ENCODE measurements at regions not wholly inside any gene's neighbourhood (a gene's known extent, or its start where the extent isn't known, plus 50 kb on each side); places are given as distances from the start of the nearest gene placed in this dataset.

- TF ChIP-seq POLR2AphosphoS5 (IDR thresholded peaks at IDR 0.05; ENCODE audit: low read depth, low read length) (no peak), EZH2phosphoT487 (IDR thresholded peaks at IDR 0.05; ENCODE audit: borderline replicate concordance) (no peak), ZFX (IDR thresholded peaks at IDR 0.05) (no peak), ELF1 (IDR thresholded peaks at IDR 0.05; ENCODE audit: borderline replicate concordance, low read depth) (no peak), POLR2A (IDR thresholded peaks at IDR 0.05; ENCODE audit: borderline replicate concordance, extremely low read depth, insufficient read depth, insufficient read length) (no peak), CBX3 (IDR thresholded peaks at IDR 0.05; ENCODE audit: low read depth) (no peak), FOSL1 (IDR thresholded peaks at IDR 0.05; ENCODE audit: low read depth) (no peak), SIN3A (IDR thresholded peaks at IDR 0.05; ENCODE audit: low read depth) (no peak), ZNF274 (IDR thresholded peaks at IDR 0.05; ENCODE audit: low read depth, low read length) (no peak)
- H3K27ac ChIP-seq (ENCODE audit: low read depth, low read length) = no peak overlapping the region
- intact Hi-C loops (cut with micrococcal nuclease) = no loop called here
- ChIA-PET RAD21 (ENCODE audit: low non-redundant PET in 1 of 2, low total read pairs in 2 of 2, uncharacterized antibody in 2 of 2, unreplicated experiment in 2 of 2) (no interaction called here), POLR2A (no interaction called here), CTCF (no interaction called here)
- H3K4me1 ChIP-seq (ENCODE audit: control insufficient read depth in 1 of 2, insufficient read depth in 2 of 2, low read length in 2 of 2) = no peaks in the 10 kb centered on the region
- no peak for ATAC-seq
- no peak overlapping the region for H3K4me2 ChIP-seq (ENCODE audit: low read length)
- H3K36me3 ChIP-seq (ENCODE audit: control insufficient read depth in 1 of 2, insufficient read depth in 2 of 2, low read length in 2 of 2) = no peaks in the 10 kb centered on the region
- H3K9ac ChIP-seq (ENCODE audit: low read length) = no peak overlapping the region
- no peak overlapping the region for H3K4me3 ChIP-seq (replicated peaks in 1 of 2; ENCODE audit: low read depth in 1 of 2, low read length in 2 of 2)
- no peak for DNase-seq (ENCODE audit: low read depth, low spot score)
- no peak overlapping the region for H2AFZ ChIP-seq (ENCODE audit: low read depth, low read length, poor library complexity, severe bottlenecking)
- H3K27me3 ChIP-seq (ENCODE audit: insufficient read depth, low read length) = no peaks in the 10 kb centered on the region
- H3K79me2 ChIP-seq (ENCODE audit: insufficient read depth, low read length) = no peaks in the 10 kb centered on the region
- H3K9me2 ChIP-seq (ENCODE audit: insufficient read depth) = no peaks in the 10 kb centered on the region
- H4K20me1 ChIP-seq (ENCODE audit: insufficient read depth) = no peaks in the 10 kb centered on the region
- BruUV-seq (replicated peaks) = no TSS peak
- no peaks in the 10 kb centered on the region for H3K9me3 ChIP-seq (ENCODE audit: control insufficient read depth in 1 of 2, insufficient read depth in 1 of 2, low read depth in 1 of 2, low read length in 2 of 2)
Observed at GRCh38 chr5:9686216-9686615, 56.1 kb upstream of the TAS2R1 start.

GRCh38 chr5:9681706-9682105 is 51.6 kb upstream of the TAS2R1 start:
- no peak for TF ChIP-seq EZH2 (IDR thresholded peaks at IDR 0.05)
- Histone ChIP-seq H3K27me3 (ENCODE audit: insufficient read depth, low read length) (no peaks in the 10 kb centered on the region), H3K79me2 (ENCODE audit: insufficient read depth, low read length) (no peaks in the 10 kb centered on the region), H4K20me1 (ENCODE audit: insufficient read depth) (no peaks in the 10 kb centered on the region), H3K9me3 (ENCODE audit: control insufficient read depth in 1 of 2, insufficient read depth in 1 of 2, low read depth in 1 of 2, low read length in 2 of 2) (no peaks in the 10 kb centered on the region), H3K9me2 (ENCODE audit: insufficient read depth) (no peaks in the 10 kb centered on the region), H3K4me1 (ENCODE audit: control insufficient read depth in 1 of 2, insufficient read depth in 2 of 2, low read length in 2 of 2) (no peaks in the 10 kb centered on the region), H3K27ac (ENCODE audit: low read depth, low read length) (no peak overlapping the region), H3K36me3 (ENCODE audit: control insufficient read depth in 1 of 2, insufficient read depth in 2 of 2, low read length in 2 of 2) (no peaks in the 10 kb centered on the region), H3K4me3 (replicated peaks in 1 of 2; ENCODE audit: low read depth in 1 of 2, low read length in 2 of 2) (no peak overlapping the region), H3K4me2 (ENCODE audit: low read length) (no peak overlapping the region), H2AFZ (ENCODE audit: low read depth, low read length, poor library complexity, severe bottlenecking) (no peak overlapping the region), H3K9ac (ENCODE audit: low read length) (no peak overlapping the region)
- no peak for ATAC-seq
- intact Hi-C loops (cut with micrococcal nuclease) = no loop called here
- POLR2A ChIA-PET = no interaction called here
- no TSS peak for BruUV-seq (replicated peaks)
- CTCF ChIA-PET = no interaction called here
- DNase-seq (ENCODE audit: low read depth, low spot score) = no peak
- RAD21 ChIA-PET (ENCODE audit: low non-redundant PET in 1 of 2, low total read pairs in 2 of 2, uncharacterized antibody in 2 of 2, unreplicated experiment in 2 of 2) = no interaction called here
